Vagina (tissue), 2 donors: ENCODE measurements at regions not wholly inside any gene's neighbourhood (a gene's known extent, or its start where the extent isn't known, plus 50 kb on each side); places are given as distances from the start of the nearest gene placed in this dataset.
"Not testable (repeated sequence)": the region's sequence is repeated elsewhere in the genome, so short reads cannot be mapped to it uniquely, and the experiment has no call there.

ENCODE experiments used
- POLR2AphosphoS5 ChIP-seq, 2 donors: sonication (generic); formaldehyde crosslinking; IDR thresholded peaks; one replicate each; pipeline ENCODE4 v1.9.0; 2017; ENCODE audit warnings: antibody characterized with exemption in 2 of 2, mild to moderate bottlenecking in 2 of 2, low read depth in 1 of 2; ENCODE audit not compliant: insufficient read depth in 1 of 2
- TF ChIP-seq, protein P1 (sequence below), 3 experiments: fragments of 450-650 bp in 2 of 3; fragments of 200-600 bp in 1 of 3; sonication (generic) in 1 of 3; IDR thresholded peaks; one replicate each; pipeline ENCODE4 v1.5.1; 2017 to 2019; ENCODE audit warnings: antibody characterized with exemption in 3 of 3, mild to moderate bottlenecking in 2 of 3, moderate library complexity in 2 of 3

DNA sequence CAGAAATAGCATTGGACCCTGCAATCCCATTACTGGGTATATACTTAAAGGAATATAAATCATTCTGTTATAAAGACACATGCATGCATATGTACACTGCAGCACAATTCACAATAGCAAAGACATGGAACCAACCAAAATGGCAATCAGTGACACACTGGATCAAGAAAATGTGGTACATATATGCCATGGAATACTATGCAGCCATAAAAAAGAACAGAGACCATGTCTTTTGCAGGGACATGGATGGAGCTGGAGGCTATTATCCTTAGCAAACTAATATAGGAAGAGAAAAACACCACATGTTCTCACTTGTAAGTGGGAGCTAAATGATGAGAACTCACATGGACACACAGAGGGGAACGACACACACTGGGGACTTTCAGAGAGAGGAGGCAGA is 53.9 kb upstream of the GOLGA8A start:
- TF ChIP-seq, protein P1, sequence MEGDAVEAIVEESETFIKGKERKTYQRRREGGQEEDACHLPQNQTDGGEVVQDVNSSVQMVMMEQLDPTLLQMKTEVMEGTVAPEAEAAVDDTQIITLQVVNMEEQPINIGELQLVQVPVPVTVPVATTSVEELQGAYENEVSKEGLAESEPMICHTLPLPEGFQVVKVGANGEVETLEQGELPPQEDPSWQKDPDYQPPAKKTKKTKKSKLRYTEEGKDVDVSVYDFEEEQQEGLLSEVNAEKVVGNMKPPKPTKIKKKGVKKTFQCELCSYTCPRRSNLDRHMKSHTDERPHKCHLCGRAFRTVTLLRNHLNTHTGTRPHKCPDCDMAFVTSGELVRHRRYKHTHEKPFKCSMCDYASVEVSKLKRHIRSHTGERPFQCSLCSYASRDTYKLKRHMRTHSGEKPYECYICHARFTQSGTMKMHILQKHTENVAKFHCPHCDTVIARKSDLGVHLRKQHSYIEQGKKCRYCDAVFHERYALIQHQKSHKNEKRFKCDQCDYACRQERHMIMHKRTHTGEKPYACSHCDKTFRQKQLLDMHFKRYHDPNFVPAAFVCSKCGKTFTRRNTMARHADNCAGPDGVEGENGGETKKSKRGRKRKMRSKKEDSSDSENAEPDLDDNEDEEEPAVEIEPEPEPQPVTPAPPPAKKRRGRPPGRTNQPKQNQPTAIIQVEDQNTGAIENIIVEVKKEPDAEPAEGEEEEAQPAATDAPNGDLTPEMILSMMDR (IDR thresholded peaks at IDR 0.05) = not testable (repeated sequence)
- not testable (repeated sequence) for TF ChIP-seq POLR2AphosphoS5 (IDR thresholded peaks at IDR 0.05; ENCODE audit: insufficient read depth in 1 of 2, low read depth in 1 of 2)
